Stomach (tissue), 4 donors: ENCODE measurements at regions not wholly inside any gene's neighbourhood (a gene's known extent, or its start where the extent isn't known, plus 50 kb on each side); places are given as distances from the start of the nearest gene placed in this dataset.

Source experiments
- EP300 ChIP-seq: sonication (generic); formaldehyde crosslinking; IDR thresholded peaks from one replicate; pipeline ENCODE4 v1.6.1; 2017; ENCODE audit warnings: antibody characterized with exemption
- POLR2A ChIP-seq, 4 donors: fragments of 450-650 bp; IDR thresholded peaks; one replicate each; pipeline ENCODE4 v1.6.1; 2016; ENCODE audit warnings: antibody characterized with exemption in 4 of 4, control low read depth in 2 of 4, mild to moderate bottlenecking in 1 of 4, moderate library complexity in 1 of 4
- POLR2AphosphoS5 ChIP-seq, 3 donors: sonication (generic); formaldehyde crosslinking; IDR thresholded peaks; one replicate each; pipeline ENCODE4 v1.6.1; 2016; ENCODE audit warnings: antibody characterized with exemption in 3 of 3
- TF ChIP-seq, protein P1 (sequence below), 7 experiments: fragments of 450-650 bp in 4 of 7; fragments of 200-600 bp in 3 of 7; sonication (generic) in 3 of 7; IDR thresholded peaks; one replicate each; pipeline ENCODE4 v1.5.1; 2016 to 2019; ENCODE audit warnings: antibody characterized with exemption in 7 of 7, control low read depth in 2 of 7, mild to moderate bottlenecking in 1 of 7

DNA sequence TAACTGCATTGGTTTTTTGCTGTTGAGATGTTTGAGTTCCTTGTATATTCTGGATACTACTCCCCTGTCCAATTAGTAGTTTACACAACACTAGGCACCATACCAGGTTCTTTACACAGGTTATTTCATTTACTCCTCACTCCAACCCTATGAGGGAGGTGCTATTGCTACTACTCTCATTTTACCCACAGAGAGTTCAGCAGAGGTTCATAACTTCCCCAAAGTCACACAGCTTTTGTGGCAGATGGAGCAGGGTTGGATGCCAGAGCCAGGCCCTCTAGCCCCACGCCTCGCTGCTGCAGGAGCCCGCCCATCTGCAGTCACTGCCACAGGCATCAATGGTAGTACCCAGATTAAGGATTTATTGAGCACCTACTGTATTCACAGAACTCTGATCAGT, 61.7 kb upstream of the MAP3K4 start:
- TF ChIP-seq, protein P1, sequence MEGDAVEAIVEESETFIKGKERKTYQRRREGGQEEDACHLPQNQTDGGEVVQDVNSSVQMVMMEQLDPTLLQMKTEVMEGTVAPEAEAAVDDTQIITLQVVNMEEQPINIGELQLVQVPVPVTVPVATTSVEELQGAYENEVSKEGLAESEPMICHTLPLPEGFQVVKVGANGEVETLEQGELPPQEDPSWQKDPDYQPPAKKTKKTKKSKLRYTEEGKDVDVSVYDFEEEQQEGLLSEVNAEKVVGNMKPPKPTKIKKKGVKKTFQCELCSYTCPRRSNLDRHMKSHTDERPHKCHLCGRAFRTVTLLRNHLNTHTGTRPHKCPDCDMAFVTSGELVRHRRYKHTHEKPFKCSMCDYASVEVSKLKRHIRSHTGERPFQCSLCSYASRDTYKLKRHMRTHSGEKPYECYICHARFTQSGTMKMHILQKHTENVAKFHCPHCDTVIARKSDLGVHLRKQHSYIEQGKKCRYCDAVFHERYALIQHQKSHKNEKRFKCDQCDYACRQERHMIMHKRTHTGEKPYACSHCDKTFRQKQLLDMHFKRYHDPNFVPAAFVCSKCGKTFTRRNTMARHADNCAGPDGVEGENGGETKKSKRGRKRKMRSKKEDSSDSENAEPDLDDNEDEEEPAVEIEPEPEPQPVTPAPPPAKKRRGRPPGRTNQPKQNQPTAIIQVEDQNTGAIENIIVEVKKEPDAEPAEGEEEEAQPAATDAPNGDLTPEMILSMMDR (IDR thresholded peaks at IDR 0.05): no peak
- no peak for TF ChIP-seq POLR2A (IDR thresholded peaks at IDR 0.05)
- TF ChIP-seq POLR2AphosphoS5 (IDR thresholded peaks at IDR 0.05): no peak
- TF ChIP-seq EP300: no peak
